K562 (cell line): ENCODE measurements at regions not wholly inside any gene's neighbourhood (a gene's known extent, or its start where the extent isn't known, plus 50 kb on each side); places are given as distances from the start of the nearest gene placed in this dataset.

ENCODE experiments used
- ATAC-seq: fragments of 200-7000 bp; cut with Tn5 transposase; 3 replicates; pipeline ENCODE4 v1.9.1; 2020; ENCODE audit warnings: moderate library complexity
- BruUV-seq: library from RNA; stranded (reverse); fragments of 400-500 nt; replicated peaks from 2 replicates; lab custom pipeline; 2021; lab: Mats Ljungman, UMichigan
- CTCF ChIA-PET: fragments of 300-600 bp; formaldehyde crosslinking; extraction: SDS; loops from one replicate; lab custom pipeline; 2021; ENCODE audit warnings: low intra/inter-chr PET ratio; lab: Yijun Ruan, JAX
- POLR2A ChIA-PET: fragments of 300-600, 350-650 bp; sonication (Branson Sonifier 250); formaldehyde crosslinking; extraction: SDS; loops from one replicate; lab custom pipeline; 2021; ENCODE audit warnings: antibody characterized with exemption, inconsistent platforms; lab: Yijun Ruan, JAX
- DNase-seq, 4 experiments: peaks; one replicate each; pipeline versions ENCODE4 v3.0.0 to v3.0.0-alpha.2; 2011 to 2018; ENCODE audit warnings: low spot score in 3 of 4, mixed read lengths in 3 of 4; ENCODE audit errors: extremely low read depth in 1 of 4
- FAIRE-seq: peaks from 2 replicates; lab custom pipeline; 2011; peaks lifted over from hg19 to GRCh38; lab: Jason Lieb, UNC
- H2AFZ ChIP-seq: 2 replicates; pipeline ENCODE4 v1.6.0; 2011; ENCODE audit warnings: low read depth, low read length, control low read depth, inconsistent platforms
- H3K27ac ChIP-seq: fragments of 200-600 bp; 3 replicates; pipeline ENCODE4 v1.8.0; 2011; ENCODE audit warnings: low read depth, mild to moderate bottlenecking, control low read depth, inconsistent platforms, low read length, moderate library complexity, mixed read lengths; ENCODE audit errors: extremely low read depth
- H3K27me3 ChIP-seq, 2 experiments: fragments of 300-600 bp in 1 of 2; 2 replicates in 1 of 2; 3 replicates in 1 of 2; pipeline versions ENCODE4 v1.6.0 to v1.8.0; 2011; ENCODE audit warnings: inconsistent platforms in 2 of 2, low read length in 2 of 2, mild to moderate bottlenecking in 1 of 2, mixed read lengths in 1 of 2, moderate library complexity in 1 of 2; ENCODE audit not compliant: control insufficient read depth in 2 of 2, insufficient read depth in 2 of 2
- H3K36me3 ChIP-seq: fragments of 300-600 bp; 3 replicates; pipeline ENCODE4 v1.8.0; 2011; ENCODE audit warnings: mild to moderate bottlenecking, low read length, inconsistent platforms; ENCODE audit not compliant: control insufficient read depth, insufficient read depth
- H3K4me1 ChIP-seq, 2 experiments: fragments of 200-600 bp in 1 of 2; replicated peaks in 1 of 2; 2 replicates in 1 of 2; 3 replicates in 1 of 2; pipeline versions ENCODE4 v1.5.1 to v1.8.0; 2011; ENCODE audit warnings: inconsistent platforms in 2 of 2, low read length in 2 of 2, mild to moderate bottlenecking in 1 of 2, mixed read lengths in 1 of 2, moderate library complexity in 1 of 2; ENCODE audit not compliant: control insufficient read depth in 2 of 2, insufficient read depth in 2 of 2
- H3K4me2 ChIP-seq: 2 replicates; pipeline ENCODE4 v1.6.1; 2011; ENCODE audit warnings: low read length, control low read depth, inconsistent platforms, mixed read lengths; ENCODE audit not compliant: insufficient read depth
- H3K4me3 ChIP-seq: fragments of 200-600 bp; sonication (generic), shearing (Covaris generic); 2 replicates; pipeline ENCODE4 v1.5.1; 2016; ENCODE audit warnings: control low read depth, inconsistent platforms
- H3K79me2 ChIP-seq: fragments of 200-600 bp; 3 replicates; pipeline ENCODE4 v1.8.0; 2011; ENCODE audit warnings: low read length, inconsistent platforms; ENCODE audit not compliant: control insufficient read depth, insufficient read depth
- H3K9ac ChIP-seq, 2 experiments: 2 replicates each; pipeline versions ENCODE4 v1.6.0 to v1.6.1; 2011; ENCODE audit warnings: low read depth in 2 of 2, low read length in 2 of 2, control low read depth in 1 of 2, inconsistent platforms in 1 of 2, mild to moderate bottlenecking in 1 of 2, mixed read lengths in 1 of 2; ENCODE audit not compliant: insufficient read depth in 1 of 2
- H3K9me1 ChIP-seq: one replicate; pipeline ENCODE4 v1.6.0; 2011; ENCODE audit warnings: inconsistent platforms, mild to moderate bottlenecking, low read length, moderate library complexity; ENCODE audit not compliant: control insufficient read depth, insufficient read depth
- H3K9me3 ChIP-seq: replicated peaks from 2 replicates; pipeline ENCODE4 v1.5.1; 2011; ENCODE audit warnings: low read depth, low read length, inconsistent platforms; ENCODE audit not compliant: control insufficient read depth, insufficient read depth
- H4K20me1 ChIP-seq: replicated peaks from 2 replicates; pipeline ENCODE4 v1.6.1; 2011; ENCODE audit warnings: low read length, inconsistent platforms, mixed read lengths; ENCODE audit not compliant: control insufficient read depth, insufficient read depth
- ARID2 ChIP-seq: fragments of 450-650 bp; IDR thresholded peaks from 2 replicates; pipeline ENCODE4 v1.6.1; 2017; ENCODE audit warnings: antibody characterized with exemption, mild to moderate bottlenecking
- C11orf30 ChIP-seq: fragments of 450-650 bp; IDR thresholded peaks from 2 replicates; pipeline ENCODE4 v1.6.1; 2016; ENCODE audit warnings: low read depth, mild to moderate bottlenecking
- CBX1 ChIP-seq: sonication (generic); IDR thresholded peaks from 2 replicates; pipeline ENCODE4 v1.6.1; 2016; ENCODE audit warnings: antibody characterized with exemption, low read depth, mild to moderate bottlenecking
- CEBPB ChIP-seq: fragments of 450-650 bp; IDR thresholded peaks from 2 replicates; pipeline ENCODE4 v1.6.1; 2016; ENCODE audit warnings: missing genetic modification characterization, missing compliant biosample characterization
- EP300 ChIP-seq: IDR thresholded peaks from 2 replicates; pipeline ENCODE4 v1.6.1; 2012; ENCODE audit warnings: low read length, improper control_type of control experiment
- HBP1 ChIP-seq: fragments of 450-650 bp; formaldehyde crosslinking; IDR thresholded peaks from 2 replicates; pipeline ENCODE4 v1.4.0; 2022; ENCODE audit warnings: missing genetic modification characterization
- HDAC1 ChIP-seq, 2 experiments: fragments of 450-650 bp; IDR thresholded peaks; 2 replicates each; pipeline ENCODE4 v1.6.1; 2016 to 2017; ENCODE audit warnings: inconsistent platforms in 1 of 2, mild to moderate bottlenecking in 1 of 2, moderate library complexity in 1 of 2
- KDM1A ChIP-seq, 2 experiments: fragments of 450-650 bp; IDR thresholded peaks; 2 replicates each; pipeline ENCODE4 v1.6.1; 2016; ENCODE audit warnings: mild to moderate bottlenecking in 2 of 2
- NFE2 ChIP-seq: IDR thresholded peaks from 2 replicates; pipeline ENCODE4 v1.6.1; 2014; ENCODE audit warnings: antibody characterized with exemption, low read depth
- PKNOX1 ChIP-seq: fragments of 450-650 bp; IDR thresholded peaks from 2 replicates; pipeline ENCODE4 v1.6.1; 2016
- RB1 ChIP-seq: fragments of 450-650 bp; IDR thresholded peaks from 2 replicates; pipeline ENCODE4 v1.6.1; 2017; ENCODE audit warnings: low read depth, mild to moderate bottlenecking
- ZBTB11 ChIP-seq, 3 experiments: fragments of 200-800 bp in 1 of 3; fragments of 250-450 bp in 1 of 3; fragments of 450-650 bp in 1 of 3; sonication (Bioruptor Pico) in 1 of 3; sonication (Bioruptor generic) in 1 of 3; formaldehyde crosslinking in 1 of 3; IDR thresholded peaks; 2 replicates each; pipeline versions ENCODE4 v1.6.1 to v1.8.0; 2016 to 2022; ENCODE audit warnings: mild to moderate bottlenecking in 2 of 3, missing genetic modification characterization in 2 of 3, missing compliant biosample characterization in 1 of 3, moderate library complexity in 1 of 3
- ZNF583 ChIP-seq: fragments of 250-450 bp; sonication (Bioruptor Pico); IDR thresholded peaks from 2 replicates; pipeline ENCODE4 v1.4.0; 2020
- ZNF639 ChIP-seq, 2 experiments: fragments of 200-800 bp in 1 of 2; sonication (Bioruptor generic) in 1 of 2; sonication (generic) in 1 of 2; formaldehyde crosslinking in 1 of 2; IDR thresholded peaks in 1 of 2; conservative IDR thresholded peaks in 1 of 2; 2 replicates each; pipeline versions ENCODE4 v1.5.0 to v1.6.1; 2016 to 2020; ENCODE audit warnings: missing compliant biosample characterization in 1 of 2, missing genetic modification characterization in 1 of 2, missing genetic modification reagents in 1 of 2
- WGBS: fragments of 100-300 bp; shearing (Covaris generic); methylation state at CpG from one replicate; pipeline ENCODE4 v1.1.6; 2016; ENCODE audit warnings: low coverage, mixed read lengths; ENCODE audit not compliant: insufficient coverage; ENCODE audit errors: missing lambda C conversion rate; 5-methylcytosine and 5-hydroxymethylcytosine counted together
- in situ Hi-C: fragments of 300-500 bp; cut with MboI; formaldehyde crosslinking; loops from 4 replicates; pipeline ENCODE4 v1.15.0; 2018; ENCODE audit warnings: inconsistent platforms, mixed read lengths
- intact Hi-C: fragments of 100-400 bp; cut with micrococcal nuclease; formaldehyde crosslinking; loops from 2 replicates; pipeline ENCODE4 v1.14.2; 2022

GRCh38 chr1:91591175-91591974 is 90.7 kb downstream of the CDC7 start:
- Histone ChIP-seq H3K79me2 (no peaks in the 10 kb centered on the region), H3K27ac (peak overlapping the region; percentile 55), H3K36me3 (no peaks in the 10 kb centered on the region), H2AFZ (peak overlapping the region; percentile 87), H3K4me1 (peaks cover 22 to 39% of the 10 kb centered on the region in 2 experiments; a peak in 4 of 5 replicates), H3K9me3 (no peaks in the 10 kb centered on the region), H3K4me3 (0 out of 2 replicates have a peak overlapping the region, but pooled peaks have one; percentile 4), H3K4me2 (peak overlapping the region; percentile 73), H3K9me1 (no peaks in the 10 kb centered on the region), H3K9ac (peak overlapping the region; percentile 40 to 64; a peak in 3 of 4 replicates), H4K20me1 (no peaks in the 10 kb centered on the region), H3K27me3 (no peaks in the 10 kb centered on the region)
- 2% methylated on average over 13 of the region's 13 CpGs for WGBS
- no TSS peak for BruUV-seq
- FAIRE-seq (peak; percentile 83), ATAC-seq (peak; percentile 87), DNase-seq (peak; percentile 69 to 80 (median 72))
- in situ Hi-C loops (no loop called here), intact Hi-C loops (no loop called here)
- ChIA-PET POLR2A (no interaction called here), CTCF (no interaction called here)
- TF ChIP-seq CEBPB (tag) (peak; percentile 71), ZBTB11 (CRISPR knock-in tag; IDR thresholded peaks at IDR 0.05) (no peak), KDM1A (IDR thresholded peaks at IDR 0.05) (peak in 1 of 2 experiments; percentile 41; a peak in 1 of 4 replicates), ZNF583 (CRISPR knock-in tag) (no peak), NFE2 (peak; percentile 99), ZNF639 (CRISPR knock-in tag; conservative IDR thresholded peaks at IDR 0.05 in 1 of 2, IDR thresholded peaks at IDR 0.05 in 1 of 2) (no peak), EP300 (peak; percentile 53; the same call in 1 of the 2 replicates), CBX1 (no peak), C11orf30 (peak; percentile 100), PKNOX1 (no peak; the same call in 1 of the 2 replicates), ARID2 (peak; percentile 31; the same call in 1 of the 2 replicates), HDAC1 (IDR thresholded peaks at IDR 0.05) (peak in 1 of 2 experiments; percentile 43; a peak in 2 of 4 replicates), HBP1 (CRISPR knock-in tag) (no peak), RB1 (peak; percentile 41; the same call in 1 of the 2 replicates)
